ENCODE measurements at regions not wholly inside any gene's neighbourhood (a gene's known extent, or its start where the extent isn't known, plus 50 kb on each side); places are given as distances from the start of the nearest gene placed in this dataset.
A peak's percentile ranks its signal among the peaks of the same experiment; 100 is the strongest.
"Not testable (repeated sequence)": the region's sequence is repeated elsewhere in the genome, so short reads cannot be mapped to it uniquely, and the experiment has no call there.

DNA sequence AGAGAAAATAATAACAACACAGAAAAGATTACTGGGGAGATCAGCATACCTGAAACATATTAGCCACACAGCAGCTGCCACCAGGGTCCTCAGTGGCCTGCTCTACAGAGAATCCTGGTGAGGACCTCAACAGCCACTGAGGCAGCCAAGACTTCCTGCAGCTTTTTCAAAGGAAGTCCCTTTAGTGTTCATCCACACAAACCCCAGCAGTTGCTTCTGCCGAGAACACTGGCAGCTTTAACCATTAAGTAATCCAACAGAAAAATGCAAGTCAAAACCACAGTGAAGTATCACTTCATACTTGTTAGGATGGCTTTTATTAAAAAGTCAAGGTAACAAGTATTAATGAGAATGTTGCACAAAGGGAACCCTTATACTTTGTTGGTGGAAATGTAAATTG, 542.0 kb upstream of the GCFC2 start:
- no peak for DNase-seq

DNA sequence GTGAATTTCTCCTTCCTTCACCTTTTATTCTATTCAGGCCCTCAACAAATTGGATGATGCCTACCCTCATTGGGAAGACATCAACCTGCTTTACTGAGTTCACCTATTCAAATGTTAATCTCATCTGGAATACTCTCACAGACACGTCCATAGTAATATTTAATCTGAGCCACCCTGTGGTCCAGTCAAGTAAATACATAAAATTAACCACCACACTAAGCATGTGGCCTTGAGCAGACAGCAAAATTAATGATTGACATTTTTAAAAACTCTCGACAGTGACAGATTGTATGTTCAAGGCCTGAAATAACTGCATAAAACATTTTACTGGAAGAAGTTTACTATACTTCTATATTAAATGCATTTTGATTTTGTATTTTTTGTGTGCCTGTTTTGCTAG, 540.6 kb upstream of the GCFC2 start:
- no peak for DNase-seq

DNA sequence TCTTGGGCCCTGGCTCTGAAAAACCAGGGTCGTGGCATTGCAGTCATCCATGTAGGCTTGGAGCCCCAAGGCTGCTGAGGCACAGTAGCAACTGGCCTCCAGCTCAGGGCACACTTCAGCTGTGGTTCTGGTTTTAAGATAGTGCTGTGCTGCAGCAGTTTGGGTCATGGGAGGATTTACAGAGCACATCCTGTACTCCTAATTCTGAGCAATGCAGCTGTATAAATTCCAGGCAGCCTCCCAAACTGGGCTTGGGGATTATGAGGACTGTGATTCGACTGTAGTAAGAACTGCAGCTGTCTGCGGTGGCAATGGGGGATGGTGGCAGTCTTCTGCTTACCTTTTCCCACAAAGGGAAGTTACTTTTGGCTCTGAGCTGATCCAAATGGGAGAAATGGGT, 536.3 kb upstream of the GCFC2 start:
- DNase-seq, result no peak

DNA sequence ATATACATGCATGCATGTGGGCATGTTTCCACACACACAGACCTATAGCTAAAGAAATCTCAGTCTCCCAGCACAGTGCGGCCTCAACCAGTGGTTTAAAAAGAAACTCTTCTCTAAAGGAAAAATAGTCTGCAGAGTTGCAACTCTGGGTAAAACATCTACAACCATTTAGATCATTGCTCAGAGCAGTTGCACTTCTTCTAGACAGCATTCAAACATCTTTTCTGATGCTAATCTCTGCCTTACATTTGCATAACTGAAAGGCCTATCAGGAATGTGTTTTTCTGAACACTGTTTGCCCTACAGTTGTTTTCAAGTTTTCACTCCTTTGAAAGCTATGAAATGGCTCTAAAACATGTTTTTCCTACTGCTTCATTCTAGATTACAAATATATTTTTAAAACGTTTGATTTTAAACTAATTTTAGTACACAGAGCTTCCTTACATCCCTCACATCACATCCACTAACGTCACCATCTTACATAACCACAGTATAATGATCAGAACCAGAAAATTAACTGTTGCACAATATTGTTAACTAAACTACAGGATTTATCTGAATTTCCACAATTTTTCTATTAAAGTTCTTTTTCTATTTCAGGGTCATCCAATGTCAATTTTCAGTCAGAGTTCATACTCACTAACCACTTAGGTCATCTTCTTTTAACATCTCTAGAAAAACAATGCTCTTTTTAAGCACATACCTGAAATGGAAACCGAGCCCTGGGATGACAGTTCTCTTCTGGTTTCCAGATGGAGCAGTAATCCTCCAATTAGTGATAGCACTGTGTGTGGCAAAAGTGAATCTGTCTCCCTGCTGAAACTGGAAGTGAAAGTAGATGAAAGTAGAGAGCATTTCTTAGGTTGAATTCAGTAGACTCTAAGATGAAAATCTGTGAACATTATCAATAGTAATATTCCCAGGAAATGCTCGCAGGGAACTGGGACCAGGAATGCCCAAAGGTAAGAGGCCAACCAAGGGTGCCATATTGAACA, 501.6 kb upstream of the GCFC2 start:
- no peak for DNase-seq

DNA sequence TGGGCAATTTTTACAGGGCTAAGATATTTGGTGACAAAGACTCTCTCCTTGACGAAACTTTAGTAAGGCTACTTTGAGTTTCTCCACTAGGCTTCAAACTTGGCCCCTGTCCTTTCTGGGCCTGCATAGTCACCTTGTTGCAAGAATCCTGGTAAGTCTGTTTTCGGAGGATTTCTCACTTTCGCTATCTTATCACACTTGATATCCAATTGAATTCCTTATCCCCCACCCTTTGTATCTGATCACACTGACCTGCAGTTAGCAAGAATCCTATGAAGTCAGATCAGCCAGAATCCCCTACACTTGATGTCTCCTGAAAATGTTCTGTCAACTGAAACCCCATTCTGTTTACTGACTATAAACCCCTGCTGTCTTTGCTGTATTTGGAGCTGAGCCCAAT, 499.8 kb upstream of the GCFC2 start:
- DNase-seq, result no peak

DNA sequence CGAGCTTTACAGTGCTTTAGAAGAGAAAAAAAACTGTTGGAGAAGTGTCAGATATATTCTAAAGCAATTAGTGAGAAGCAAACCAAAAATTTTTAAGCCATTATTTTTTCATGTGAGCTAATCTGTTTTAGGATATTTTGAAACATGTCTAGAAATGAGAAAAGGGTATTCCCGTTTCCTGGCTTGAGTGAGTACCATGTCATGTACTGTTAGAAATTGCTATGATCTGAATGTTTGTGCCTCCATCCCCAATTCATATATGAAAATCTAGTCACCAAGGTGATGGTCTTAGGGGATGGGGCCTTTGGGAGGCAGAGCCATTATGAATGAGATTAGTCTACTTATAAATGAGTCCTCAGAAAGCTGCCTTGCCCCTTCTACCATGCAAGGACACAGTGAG, 493.3 kb upstream of the GCFC2 start:
- no peak for DNase-seq

DNA sequence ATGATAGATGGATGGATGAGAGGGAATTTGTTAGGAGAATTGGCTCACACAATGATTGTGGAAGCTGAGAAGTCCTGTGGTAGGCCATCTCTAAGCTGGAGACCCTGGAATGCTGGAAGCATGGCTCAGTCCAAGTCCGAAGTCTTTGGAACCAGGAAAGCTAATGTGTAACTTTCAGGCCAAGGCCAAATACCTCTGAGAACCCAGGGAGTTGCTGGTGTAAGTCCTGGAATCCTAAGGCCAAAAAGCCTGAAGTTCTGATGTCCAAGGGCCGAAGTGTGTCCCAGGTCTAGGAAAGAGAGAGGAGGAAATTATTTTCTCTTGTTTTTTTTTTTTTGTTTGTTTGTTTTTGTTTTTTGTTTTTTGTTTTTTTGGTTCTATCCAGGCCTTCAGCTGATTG, 492.2 kb upstream of the GCFC2 start:
- no peak for DNase-seq

DNA sequence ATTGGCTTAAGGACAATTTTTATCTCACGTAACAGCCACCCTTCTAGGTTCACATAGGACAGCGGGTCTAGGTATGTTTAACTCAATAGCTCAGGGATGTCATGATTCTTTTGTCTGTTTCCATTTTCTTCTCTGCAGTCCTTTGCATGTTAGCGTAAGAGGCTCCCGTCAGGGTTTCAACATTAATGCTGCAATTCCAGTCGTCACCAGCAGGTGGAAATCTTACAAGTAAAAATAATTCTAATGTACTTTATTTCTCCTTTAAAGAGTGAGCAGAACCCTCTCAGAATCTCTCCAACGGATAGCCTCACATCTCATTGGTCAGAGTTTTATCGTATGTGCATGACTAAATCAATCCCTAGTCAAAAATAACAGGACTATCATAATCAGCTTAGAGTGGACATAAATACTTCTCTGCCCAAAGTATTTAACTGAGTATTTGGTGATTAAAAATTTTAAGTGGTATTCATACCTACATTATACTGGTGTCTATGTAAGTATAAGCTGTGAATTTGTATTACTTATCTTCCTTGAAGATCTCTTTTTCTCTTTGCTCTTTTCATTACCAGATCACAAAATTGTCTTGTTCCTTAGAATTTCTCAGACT, 487.2 kb upstream of the GCFC2 start:
- peak; percentile 64 for DNase-seq

DNA sequence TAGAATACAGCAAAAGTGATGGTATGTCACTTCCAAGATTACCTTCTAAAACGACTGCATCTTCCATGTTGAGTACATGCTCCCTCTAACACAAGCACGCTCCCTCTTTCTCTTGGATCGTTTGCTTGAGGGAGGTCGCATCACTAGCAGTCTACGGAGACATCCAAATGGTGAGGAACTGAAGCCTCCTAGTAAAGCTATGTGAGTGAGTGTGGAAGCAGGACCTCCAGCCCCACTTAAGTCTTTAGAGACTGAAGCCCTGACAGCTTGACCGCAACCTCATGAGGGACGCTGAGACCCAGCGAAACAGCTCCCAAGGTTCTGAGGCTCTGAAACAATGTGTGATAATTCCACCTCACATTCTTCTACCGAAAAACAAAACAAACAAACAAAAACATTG, 486.7 kb upstream of the GCFC2 start:
- no peak for DNase-seq

DNA sequence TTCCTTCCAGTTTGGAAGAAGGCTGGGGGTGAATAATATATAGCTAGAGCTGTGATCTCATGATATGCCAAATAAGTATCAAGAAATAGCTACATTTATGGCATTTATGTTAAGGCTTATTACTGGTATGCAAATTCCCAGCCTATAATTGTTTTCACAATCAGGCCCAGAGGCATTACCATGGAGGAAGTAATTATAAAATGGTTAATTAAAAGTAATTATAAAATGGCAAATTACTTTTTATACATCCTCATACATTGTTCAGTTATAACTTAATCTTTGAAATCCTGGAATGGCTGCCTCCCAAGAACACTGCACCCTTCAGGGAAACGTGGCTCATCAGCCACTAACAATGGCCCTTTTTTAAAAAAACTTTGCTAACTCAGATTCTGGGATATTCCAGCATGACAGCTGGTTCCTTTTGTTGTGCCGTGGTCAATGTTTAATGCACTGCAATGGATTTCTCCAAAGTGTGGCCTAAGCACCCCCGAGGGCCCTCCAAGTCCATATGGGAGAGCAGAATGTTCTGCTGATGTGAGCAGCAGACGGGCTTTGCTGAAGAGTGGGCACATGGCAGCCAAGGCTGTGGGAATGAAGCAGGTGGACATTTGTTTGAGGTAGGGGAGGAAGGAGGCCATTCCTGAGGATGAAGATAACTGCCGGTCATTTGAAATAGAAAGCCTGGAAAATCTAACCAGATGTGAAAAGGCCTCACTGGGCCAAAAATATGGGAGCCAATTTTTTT, 483.5 kb upstream of the GCFC2 start:
- no peak for DNase-seq

DNA sequence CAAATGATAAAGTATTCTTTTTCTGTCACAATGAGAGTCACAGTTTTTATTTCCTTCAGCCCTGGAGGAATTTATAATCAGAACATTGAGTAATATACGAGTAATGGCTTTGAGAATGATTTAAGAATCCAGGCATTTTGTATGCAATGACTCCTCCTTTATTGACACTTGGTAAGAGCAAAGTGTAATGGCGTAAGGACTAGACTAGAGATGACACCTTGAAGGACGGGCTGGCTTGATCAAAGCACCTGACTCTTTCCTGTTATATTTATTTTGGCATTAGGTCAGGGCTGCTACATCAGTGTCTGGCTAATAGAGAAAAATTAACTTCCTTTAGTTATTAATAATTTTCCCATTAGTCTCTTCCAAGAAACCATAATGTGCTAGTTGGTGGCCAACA, 482.4 kb upstream of the GCFC2 start:
- DNase-seq, result no peak

DNA sequence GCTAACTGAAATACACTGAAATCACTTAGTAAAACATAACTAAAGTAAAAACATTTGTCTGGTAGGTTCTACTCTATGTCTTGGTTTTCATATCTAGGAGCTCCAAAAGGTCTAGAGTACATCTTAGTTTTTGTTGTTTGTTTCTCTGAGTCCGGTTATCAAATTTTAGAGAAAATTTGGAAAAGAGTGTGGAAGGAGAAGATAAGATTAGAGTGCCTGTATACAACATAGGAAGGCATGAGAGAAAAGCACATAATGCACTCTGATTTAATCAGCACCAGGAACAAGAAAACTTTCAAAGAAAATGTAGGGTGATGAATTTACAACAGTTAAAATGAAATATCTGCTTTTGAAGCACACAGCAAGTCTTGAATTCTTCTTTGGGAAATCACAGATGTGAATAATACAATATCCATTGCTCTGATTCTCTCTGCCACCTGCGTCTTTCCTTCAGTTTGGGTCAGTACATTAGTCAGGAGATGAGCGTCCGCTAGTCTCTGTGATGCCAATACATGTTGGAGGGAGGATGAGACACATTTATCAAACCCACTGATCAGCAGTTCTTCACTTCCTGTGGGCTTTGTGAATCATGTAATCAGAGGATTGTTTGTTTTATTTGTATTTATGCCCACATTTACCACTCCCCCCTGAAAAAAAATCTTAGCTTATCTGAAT, 477.8 kb upstream of the GCFC2 start:
- no peak for DNase-seq

DNA sequence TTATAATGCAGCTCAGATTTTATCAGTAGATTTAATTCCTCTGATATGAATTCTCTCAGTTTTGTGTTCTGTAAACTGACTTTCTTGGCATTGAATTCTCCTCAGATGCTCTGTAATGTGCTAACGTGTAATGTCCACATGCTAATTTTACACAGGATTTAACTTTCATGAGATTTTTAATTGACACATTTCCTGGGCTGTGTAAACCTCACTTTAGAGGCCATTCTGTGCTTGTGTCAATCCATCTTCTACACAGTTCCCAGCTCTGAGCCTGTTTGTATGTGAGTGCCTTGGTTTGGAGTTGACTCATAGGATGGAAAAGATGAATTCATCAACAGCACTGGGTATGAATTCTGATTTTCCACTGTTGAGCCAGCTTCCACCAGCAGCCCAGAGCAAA, 476.7 kb upstream of the GCFC2 start:
- DNase-seq, result no peak

DNA sequence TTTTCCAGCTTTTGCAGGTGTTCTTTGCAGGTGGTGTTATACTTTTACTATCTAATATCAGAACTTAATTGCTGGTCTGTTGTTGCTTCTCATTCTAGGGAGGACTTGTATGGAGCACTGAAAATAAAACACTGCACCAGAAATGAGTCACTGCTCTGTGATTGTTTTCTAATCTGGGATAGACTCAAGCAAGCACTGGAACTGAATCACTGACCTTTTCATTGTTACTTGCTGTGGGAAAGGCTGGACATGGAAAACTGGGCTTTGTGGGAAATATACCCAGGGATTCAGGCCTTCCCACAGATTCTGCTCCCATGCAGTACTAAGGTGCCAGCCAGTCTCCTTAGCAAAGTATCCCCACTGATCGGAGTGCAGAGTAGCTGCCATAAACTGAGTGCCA, 470.0 kb upstream of the GCFC2 start:
- DNase-seq, result no peak

DNA sequence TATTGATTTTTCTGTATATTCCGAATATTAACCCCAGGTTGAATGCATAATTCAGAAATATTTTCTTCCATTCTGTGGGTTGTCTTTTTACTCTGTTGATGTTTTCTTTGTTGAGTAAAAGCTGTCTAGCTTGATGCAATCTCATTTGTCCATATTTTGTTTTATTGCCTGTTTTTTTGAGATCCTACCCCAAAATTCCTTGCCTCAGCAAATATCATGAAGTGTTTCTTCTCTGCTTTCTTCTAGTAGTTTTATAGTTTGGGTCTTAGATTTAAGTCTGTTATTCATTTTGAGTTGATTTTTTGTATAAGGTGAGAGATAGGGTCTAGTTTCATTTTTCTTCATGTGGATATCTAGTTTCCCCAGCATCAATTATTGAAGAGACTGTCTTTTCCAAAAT, 467.9 kb upstream of the GCFC2 start:
- no peak for DNase-seq

DNA sequence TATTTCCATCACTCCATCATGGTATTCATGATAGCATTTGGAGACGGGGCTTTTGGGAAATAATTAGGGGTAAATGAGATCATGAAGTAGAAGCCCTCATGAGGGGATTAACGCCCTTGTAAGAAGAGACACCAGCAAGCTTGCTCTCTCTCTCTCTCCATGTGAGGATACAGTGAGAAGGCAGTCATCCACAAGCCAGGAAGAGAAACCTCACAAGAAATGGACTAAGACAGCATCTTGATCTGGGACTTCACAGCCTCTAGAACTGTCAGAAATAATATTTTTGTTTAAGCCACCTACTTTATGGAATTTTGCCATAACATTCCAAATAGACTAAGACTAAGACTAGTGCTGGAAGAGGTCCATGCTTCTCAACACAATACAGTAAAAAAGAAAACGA, 464.6 kb upstream of the GCFC2 start:
- no peak for DNase-seq

DNA sequence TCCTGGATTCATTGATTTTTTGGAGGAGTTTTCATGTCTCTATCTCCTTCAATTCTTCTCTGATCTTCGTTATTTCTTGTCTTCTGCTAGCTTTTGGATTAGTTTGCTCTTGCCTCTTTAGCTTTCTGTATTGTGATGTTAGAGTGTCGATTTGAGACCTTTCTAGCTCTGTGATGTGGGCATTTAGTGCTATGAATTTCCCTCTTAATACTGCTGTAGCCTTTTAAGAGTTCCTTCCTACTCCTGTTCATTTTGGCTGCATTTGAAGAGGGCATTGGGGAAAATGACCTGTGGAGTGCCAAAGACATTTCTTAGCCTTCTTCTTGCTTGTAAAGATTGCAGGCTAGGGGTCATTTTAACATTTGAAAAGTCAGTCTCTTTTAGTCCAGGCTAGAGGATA, 463.8 kb upstream of the GCFC2 start:
- DNase-seq, result no peak

DNA sequence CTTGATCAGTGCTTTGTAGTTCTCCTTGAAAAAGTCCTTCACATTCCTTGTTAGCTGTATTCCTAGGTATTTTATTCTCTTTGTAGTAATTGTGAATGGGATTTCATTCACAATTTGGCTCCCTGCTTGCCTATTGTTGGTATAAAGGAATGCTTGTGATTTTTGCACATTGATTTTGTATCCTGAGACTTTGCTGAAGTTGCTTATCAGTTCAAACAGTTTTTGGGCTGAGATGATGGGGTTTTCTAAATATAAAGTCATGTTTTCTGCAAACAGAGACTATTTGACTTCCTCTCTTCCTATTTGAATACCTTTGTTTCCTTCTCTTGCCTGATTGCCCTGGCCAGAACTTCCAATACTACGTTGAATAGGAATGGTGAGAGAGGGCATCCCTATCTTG, 462.5 kb upstream of the GCFC2 start:
- DNase-seq, result not testable (repeated sequence)

DNA sequence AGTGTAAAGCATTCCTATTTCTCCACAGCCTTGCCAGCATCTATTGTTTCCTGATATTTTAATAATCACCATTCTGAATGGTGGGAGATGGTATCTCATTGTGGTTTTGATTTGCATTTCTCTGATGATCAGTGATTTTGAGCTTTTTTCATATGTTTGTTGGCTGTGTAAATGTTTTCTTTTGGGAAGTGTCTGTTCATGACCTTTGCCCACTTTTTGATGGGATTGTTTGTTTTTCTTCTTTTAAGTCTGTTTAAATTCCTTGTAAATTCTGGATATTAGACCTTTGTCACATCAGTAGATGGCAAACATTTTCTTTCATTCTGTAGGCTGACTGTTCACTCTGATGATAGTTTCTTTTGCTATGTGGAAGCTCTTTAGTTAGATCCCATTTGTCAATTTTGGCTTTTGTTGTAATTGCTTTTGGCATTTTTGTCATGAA, 461.5 kb upstream of the GCFC2 start:
- DNase-seq, result not testable (repeated sequence)

DNA sequence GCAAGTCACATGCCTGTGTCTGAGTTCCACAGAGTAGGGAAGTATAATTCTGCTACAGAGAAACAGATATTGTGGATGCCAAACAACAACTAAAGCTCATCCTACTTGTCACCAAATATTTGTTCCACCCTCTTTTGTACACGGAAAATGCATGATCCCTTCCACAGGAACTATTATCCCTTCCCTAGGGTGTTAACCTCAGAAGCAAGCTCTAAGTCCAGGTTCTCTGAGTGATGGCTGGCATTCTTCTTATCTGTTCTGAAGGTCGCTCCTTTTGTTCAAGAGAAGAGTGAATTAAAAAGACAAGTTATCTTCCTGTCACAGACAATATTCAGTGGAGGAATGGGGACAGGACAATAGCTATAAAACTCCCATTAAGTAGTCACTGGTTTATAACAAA, 460.1 kb upstream of the GCFC2 start:
- DNase-seq, result no peak

DNA sequence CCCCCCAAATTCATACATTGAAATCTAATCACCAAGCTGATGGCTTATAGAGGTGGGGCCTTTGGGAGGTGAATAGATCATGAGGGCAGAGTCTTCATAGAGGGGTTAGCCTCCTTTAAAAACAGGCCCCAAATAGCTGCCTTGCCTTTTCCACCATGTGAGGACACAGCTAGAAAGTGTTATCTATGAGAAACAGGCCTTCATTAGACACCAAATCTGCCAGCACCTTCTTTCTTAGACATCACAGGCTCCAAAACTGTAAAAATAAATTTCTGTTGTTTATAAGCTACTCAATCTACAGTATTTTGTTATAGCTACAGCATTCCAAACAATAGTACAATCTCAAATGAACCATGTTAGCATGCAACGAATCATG, 459.3 kb upstream of the GCFC2 start:
- no peak for DNase-seq

DNA sequence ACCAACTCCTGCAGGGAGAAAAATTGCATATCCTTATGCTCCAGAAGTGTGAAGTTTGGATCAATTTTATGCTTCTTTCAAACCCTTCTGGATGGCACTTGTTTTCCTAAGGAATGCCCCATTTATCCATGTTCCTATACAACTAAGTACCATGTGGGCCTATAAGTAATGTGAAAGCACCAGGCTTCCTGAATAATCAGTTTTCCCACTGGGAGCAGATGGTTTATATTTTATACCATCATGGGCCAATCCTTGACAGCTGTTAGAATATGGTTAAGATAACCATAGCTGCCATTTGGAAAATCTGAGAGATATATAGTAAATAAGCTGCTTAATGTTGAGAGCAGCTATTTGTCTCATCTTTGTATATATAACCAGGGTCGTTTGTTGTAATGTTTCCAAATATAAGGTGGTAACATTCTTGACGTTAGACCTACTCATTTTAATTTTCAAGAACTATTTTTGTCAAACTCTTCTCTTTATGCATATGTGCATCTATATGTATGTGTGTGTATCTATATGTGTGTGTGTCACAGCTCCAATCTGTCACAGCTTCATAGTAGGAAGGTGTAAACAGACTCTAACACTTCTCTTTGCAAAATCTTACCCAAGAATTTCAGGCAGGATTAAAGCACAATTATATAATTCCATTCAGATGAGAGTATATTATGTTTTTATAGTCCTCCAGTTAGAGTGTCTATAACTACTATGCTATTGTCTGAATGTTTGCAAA, 458.7 kb upstream of the GCFC2 start:
- no peak for DNase-seq

Data from fibroblast of skin of scalp (primary cell).